Sigmoid colon (tissue), 6 donors: ENCODE measurements at regions not wholly inside any gene's neighbourhood (a gene's known extent, or its start where the extent isn't known, plus 50 kb on each side); places are given as distances from the start of the nearest gene placed in this dataset.

ENCODE experiments used
- DNase-seq: peaks from one replicate; pipeline ENCODE4 v3.0.0-alpha.2; 2019
- H3K27ac ChIP-seq, 4 donors: fragments of 200-600 bp; sonication (generic); one replicate each; pipeline ENCODE4 v1.5.1; 2016 to 2019; ENCODE audit warnings: mild to moderate bottlenecking in 1 of 4
- H3K27me3 ChIP-seq, 3 donors: fragments of 200-600 bp; sonication (generic); one replicate each; pipeline ENCODE4 v1.5.1; 2019; ENCODE audit warnings: mild to moderate bottlenecking in 1 of 3
- H3K36me3 ChIP-seq, 4 donors: fragments of 200-600 bp; sonication (generic); one replicate each; pipeline ENCODE4 v1.5.1; 2016 to 2019
- H3K4me1 ChIP-seq, 4 donors: fragments of 200-600 bp; sonication (generic); one replicate each; pipeline ENCODE4 v1.5.1; 2017 to 2019
- H3K4me3 ChIP-seq, 4 donors: fragments of 200-600 bp; sonication (generic); one replicate each; pipeline ENCODE4 v1.5.1; 2017 to 2019; ENCODE audit warnings: mild to moderate bottlenecking in 2 of 4, moderate library complexity in 1 of 4
- H3K9me3 ChIP-seq, 4 donors: fragments of 200-600 bp in 3 of 4; sonication (generic) in 3 of 4; one replicate each; pipeline versions ENCODE4 v1.5.1 to v1.6.1; 2013 to 2019
- CTCF ChIP-seq, 4 experiments: fragments of 450-650 bp in 3 of 4; fragments of 200-600 bp in 1 of 4; IDR thresholded peaks; one replicate each; pipeline ENCODE4 v1.5.1; 2016 to 2019; ENCODE audit warnings: antibody characterized with exemption in 4 of 4, mild to moderate bottlenecking in 3 of 4, moderate library complexity in 2 of 4
- EP300 ChIP-seq, 4 donors: sonication (generic); formaldehyde crosslinking; IDR thresholded peaks; one replicate each; pipeline ENCODE4 v1.6.1; 2017; ENCODE audit warnings: antibody characterized with exemption in 4 of 4
- POLR2A ChIP-seq, 2 donors: fragments of 450-650 bp; IDR thresholded peaks; one replicate each; pipeline ENCODE4 v1.6.1; 2016; ENCODE audit warnings: antibody characterized with exemption in 2 of 2, mild to moderate bottlenecking in 2 of 2, moderate library complexity in 2 of 2
- POLR2AphosphoS5 ChIP-seq, 4 donors: sonication (generic); formaldehyde crosslinking; IDR thresholded peaks; one replicate each; pipeline ENCODE4 v1.6.1; 2017; ENCODE audit warnings: antibody characterized with exemption in 4 of 4
- WGBS, 2 donors: extraction: QIAGEN DNeasy Blood & Tissue Kit; methylation state at CpG; one replicate each; pipeline ENCODE4 v1.1.7; 2013; 5-methylcytosine and 5-hydroxymethylcytosine counted together
- intact Hi-C: fragments of 100-400 bp; cut with DNase I; formaldehyde crosslinking; loops from one replicate; pipeline ENCODE4 v1.15.1; 2023
- donor health status: healthy with polysubstance abuse.
- donor health status: healthy.

GRCh38 chr19:33947265-33947964 is 150.7 kb downstream of the KCTD15 start:
- Histone ChIP-seq H3K9me3 (no peaks in the 10 kb centered on the region), H3K4me3 (no peak overlapping the region), H3K4me1 (no peaks in the 10 kb centered on the region), H3K27ac (no peak overlapping the region), H3K27me3 (peaks cover 0 to 5% (median 0%) of the 10 kb centered on the region in 3 donors), H3K36me3 (no peaks in the 10 kb centered on the region)
- no peak for DNase-seq
- TF ChIP-seq CTCF (IDR thresholded peaks at IDR 0.05): no peak
- TF ChIP-seq POLR2A (IDR thresholded peaks at IDR 0.05): no peak
- TF ChIP-seq EP300 (IDR thresholded peaks at IDR 0.05): no peak
- no peak for TF ChIP-seq POLR2AphosphoS5 (IDR thresholded peaks at IDR 0.05)
- intact Hi-C loops: no loop called here
- WGBS, 2 donors: 45 to 60% methylated on average over 5 of the region's 5 CpGs

- no peak overlapping the region for H3K4me3 ChIP-seq
- peaks cover 0 to 5% (median 0%) of the 10 kb centered on the region in 3 donors for H3K27me3 ChIP-seq
- H3K36me3 ChIP-seq: no peaks in the 10 kb centered on the region
- H3K4me1 ChIP-seq: no peaks in the 10 kb centered on the region
- TF ChIP-seq POLR2A (IDR thresholded peaks at IDR 0.05): no peak
- TF ChIP-seq POLR2AphosphoS5 (IDR thresholded peaks at IDR 0.05): no peak
- no peak for TF ChIP-seq CTCF (IDR thresholded peaks at IDR 0.05)
- no peak for TF ChIP-seq EP300 (IDR thresholded peaks at IDR 0.05)
- DNase-seq: no peak
- 64 to 78% methylated on average over 8 of the region's 8 CpGs for WGBS, 2 donors
- intact Hi-C loops: no loop called here
- H3K27ac ChIP-seq: no peak overlapping the region
- no peaks in the 10 kb centered on the region for H3K9me3 ChIP-seq
Observed at GRCh38 chr19:33948651-33949335, 152.1 kb downstream of the KCTD15 start.

DNA sequence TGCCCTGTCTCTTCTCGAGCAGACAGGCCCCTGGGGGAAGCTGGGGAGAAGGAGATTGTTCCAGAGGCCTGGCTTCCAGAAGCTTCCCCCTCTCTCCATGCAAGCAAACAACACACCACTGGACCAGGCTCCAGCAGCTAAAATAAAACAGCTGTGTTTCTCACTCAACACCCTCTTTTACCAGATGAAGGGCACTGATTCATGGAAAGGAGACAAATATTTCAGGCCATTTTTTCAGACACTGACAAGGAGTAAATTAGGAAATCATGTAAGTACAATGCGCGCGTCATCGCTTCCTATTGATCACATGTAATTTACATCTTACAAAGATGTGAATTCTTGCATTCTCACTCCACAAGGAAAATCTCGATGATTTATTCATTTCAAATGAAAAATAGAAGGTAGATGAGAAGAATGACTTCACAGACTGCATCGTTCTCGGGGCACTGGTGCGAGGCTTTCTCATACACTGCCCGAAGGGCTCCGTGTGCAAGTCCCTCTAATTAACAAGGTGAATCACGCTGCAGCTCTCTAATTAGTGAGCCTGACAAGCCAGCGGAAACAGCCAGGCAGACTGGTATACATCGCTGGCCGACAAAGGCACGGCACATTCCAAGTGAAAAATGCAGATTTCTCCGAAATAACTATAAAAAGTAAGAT is 153.6 kb downstream of the KCTD15 start:
- TF ChIP-seq CTCF (IDR thresholded peaks at IDR 0.05) (no peak), EP300 (IDR thresholded peaks at IDR 0.05) (no peak)
- no peak for DNase-seq
- no peaks in the 10 kb centered on the region for H3K9me3 ChIP-seq
- intact Hi-C loops: no loop called here
- H3K27me3 ChIP-seq: peaks cover 0 to 10% (median 0%) of the 10 kb centered on the region in 3 donors
- H3K36me3 ChIP-seq: no peaks in the 10 kb centered on the region
- H3K4me3 ChIP-seq: no peak overlapping the region
- no peaks in the 10 kb centered on the region for H3K4me1 ChIP-seq
- H3K27ac ChIP-seq: no peak overlapping the region
- WGBS, 2 donors: 86 to 88% methylated on average over 17 of the region's 17 CpGs

DNA sequence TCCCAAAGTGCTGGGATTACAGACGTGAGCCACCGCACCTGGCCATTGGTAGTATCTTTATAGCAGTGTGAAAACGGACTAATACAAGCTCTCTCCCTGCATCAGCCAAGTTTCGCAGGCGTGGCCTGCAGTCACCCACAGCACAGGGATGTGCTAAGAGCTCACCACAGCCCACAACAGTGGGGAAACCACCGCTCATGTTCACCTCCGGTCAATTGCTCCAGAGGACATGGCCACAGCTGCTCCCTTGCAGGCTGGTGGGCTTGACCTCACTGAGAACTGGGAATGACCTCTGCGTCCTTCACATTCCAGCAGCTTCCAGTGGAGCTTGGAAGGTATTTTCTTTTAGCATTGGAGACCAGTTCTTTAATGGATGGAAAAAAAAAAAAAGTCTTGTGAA is 156.4 kb downstream of the KCTD15 start:
- intact Hi-C loops: no loop called here
- H3K36me3 ChIP-seq: no peaks in the 10 kb centered on the region
- 60 to 77% methylated on average over 8 of the region's 8 CpGs for WGBS, 2 donors
- no peaks in the 10 kb centered on the region for H3K4me1 ChIP-seq
- H3K4me3 ChIP-seq: no peak overlapping the region
- no peak for TF ChIP-seq EP300 (IDR thresholded peaks at IDR 0.05)
- TF ChIP-seq POLR2A (IDR thresholded peaks at IDR 0.05): no peak
- TF ChIP-seq POLR2AphosphoS5 (IDR thresholded peaks at IDR 0.05): no peak
- no peak for TF ChIP-seq CTCF (IDR thresholded peaks at IDR 0.05)
- no peak overlapping the region for H3K27ac ChIP-seq
- peaks cover 0 to 10% (median 0%) of the 10 kb centered on the region in 3 donors for H3K27me3 ChIP-seq
- H3K9me3 ChIP-seq: no peaks in the 10 kb centered on the region
- DNase-seq: no peak
